ENCODE measurements at regions not wholly inside any gene's neighbourhood (a gene's known extent, or its start where the extent isn't known, plus 50 kb on each side); places are given as distances from the start of the nearest gene placed in this dataset.

DNA sequence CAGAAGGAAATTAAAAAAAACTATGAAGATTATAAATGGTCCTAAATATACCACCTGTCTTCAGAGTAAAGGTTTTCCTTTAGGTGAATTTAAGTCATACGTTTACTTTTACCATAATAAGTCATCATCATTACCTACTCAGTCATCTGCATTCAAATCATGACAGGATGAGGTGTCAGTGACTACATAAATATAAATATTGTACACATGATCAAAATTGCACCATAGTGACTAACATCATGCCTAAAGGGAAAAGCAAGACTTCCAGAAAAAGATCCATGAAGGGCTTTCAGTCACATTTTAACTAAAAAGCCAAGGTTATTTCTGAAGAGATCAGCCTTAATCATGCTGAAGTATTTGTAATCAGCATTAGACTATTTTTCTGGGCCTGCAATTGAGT, 759.9 kb upstream of the FLRT2 start:
- intact Hi-C loops (cut with DNase I), result no loop called here
- TF ChIP-seq POLR2A (IDR thresholded peaks at IDR 0.05), result no peak
- TF ChIP-seq, protein P1, sequence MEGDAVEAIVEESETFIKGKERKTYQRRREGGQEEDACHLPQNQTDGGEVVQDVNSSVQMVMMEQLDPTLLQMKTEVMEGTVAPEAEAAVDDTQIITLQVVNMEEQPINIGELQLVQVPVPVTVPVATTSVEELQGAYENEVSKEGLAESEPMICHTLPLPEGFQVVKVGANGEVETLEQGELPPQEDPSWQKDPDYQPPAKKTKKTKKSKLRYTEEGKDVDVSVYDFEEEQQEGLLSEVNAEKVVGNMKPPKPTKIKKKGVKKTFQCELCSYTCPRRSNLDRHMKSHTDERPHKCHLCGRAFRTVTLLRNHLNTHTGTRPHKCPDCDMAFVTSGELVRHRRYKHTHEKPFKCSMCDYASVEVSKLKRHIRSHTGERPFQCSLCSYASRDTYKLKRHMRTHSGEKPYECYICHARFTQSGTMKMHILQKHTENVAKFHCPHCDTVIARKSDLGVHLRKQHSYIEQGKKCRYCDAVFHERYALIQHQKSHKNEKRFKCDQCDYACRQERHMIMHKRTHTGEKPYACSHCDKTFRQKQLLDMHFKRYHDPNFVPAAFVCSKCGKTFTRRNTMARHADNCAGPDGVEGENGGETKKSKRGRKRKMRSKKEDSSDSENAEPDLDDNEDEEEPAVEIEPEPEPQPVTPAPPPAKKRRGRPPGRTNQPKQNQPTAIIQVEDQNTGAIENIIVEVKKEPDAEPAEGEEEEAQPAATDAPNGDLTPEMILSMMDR (IDR thresholded peaks at IDR 0.05), result no peak
- Histone ChIP-seq H3K4me1 (replicated peaks in 1 of 2) (no peaks in the 10 kb centered on the region), H3K27ac (no peak overlapping the region), H3K36me3 (replicated peaks in 1 of 2) (no peaks in the 10 kb centered on the region), H3K4me3 (no peak overlapping the region), H3K9me3 (replicated peaks in 1 of 3) (peaks cover 0 to 5% (median 0%) of the 10 kb centered on the region in 3 donors), H3K27me3 (no peaks in the 10 kb centered on the region)
- DNase-seq, result no peak
- 66 to 95% (median 86%) methylated on average over 1 of the region's 1 CpG for WGBS, 4 donors

DNA sequence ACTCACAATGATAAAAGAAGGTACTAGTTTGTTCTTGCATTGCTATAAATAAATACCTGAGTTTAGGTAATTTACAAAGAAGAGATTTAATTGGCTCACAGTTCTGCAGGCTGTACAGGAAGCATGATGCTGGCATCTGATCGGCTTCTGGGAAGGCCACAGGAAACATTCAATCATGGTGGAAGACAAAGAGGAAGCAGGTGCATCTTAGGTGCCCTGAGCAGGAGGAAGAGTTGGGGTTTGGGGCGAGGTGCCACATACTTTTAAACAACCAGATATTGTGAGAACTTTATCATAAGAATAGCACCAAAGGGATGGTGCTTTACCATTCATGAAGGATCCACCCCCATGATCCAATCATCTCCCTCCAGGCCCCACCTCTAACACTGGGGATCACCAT, 752.6 kb upstream of the FLRT2 start:
- H3K4me3 ChIP-seq, result no peak overlapping the region
- H3K36me3 ChIP-seq (replicated peaks in 1 of 2), result no peaks in the 10 kb centered on the region
- 62 to 83% (median 66%) methylated on average over 2 of the region's 2 CpGs for WGBS, 4 donors
- H3K27me3 ChIP-seq, result no peaks in the 10 kb centered on the region
- DNase-seq, result no peak
- no peaks in the 10 kb centered on the region for H3K4me1 ChIP-seq (replicated peaks in 1 of 2)
- TF ChIP-seq, protein P1 (IDR thresholded peaks at IDR 0.05), result no peak
- no peak for TF ChIP-seq POLR2A (IDR thresholded peaks at IDR 0.05)
- no peak overlapping the region for H3K27ac ChIP-seq
- H3K9me3 ChIP-seq (replicated peaks in 1 of 3), result peaks cover 0 to 7% (median 0%) of the 10 kb centered on the region in 3 donors
- intact Hi-C loops (cut with DNase I), result no loop called here

DNA sequence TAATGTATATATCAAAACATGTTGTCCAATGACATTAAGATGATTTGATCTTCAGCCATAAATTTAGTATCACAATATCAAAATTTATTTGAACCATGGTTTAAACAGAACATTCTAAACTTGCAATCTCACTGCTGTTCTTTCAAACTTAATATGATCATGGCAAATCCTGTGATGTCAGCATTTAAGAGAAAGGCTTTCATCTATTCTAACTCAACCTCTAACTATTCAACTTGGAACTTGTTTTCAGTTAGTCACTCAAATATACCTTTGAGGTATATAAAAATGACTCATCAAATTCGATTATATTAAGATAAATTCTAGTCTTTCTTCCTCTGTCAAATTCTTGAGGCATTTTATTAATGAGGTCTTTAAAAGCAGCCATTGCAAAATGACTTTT, 747.0 kb upstream of the FLRT2 start:
- Histone ChIP-seq H3K27ac (no peak overlapping the region), H3K4me3 (no peak overlapping the region), H3K27me3 (no peaks in the 10 kb centered on the region), H3K36me3 (replicated peaks in 1 of 2) (no peaks in the 10 kb centered on the region), H3K4me1 (replicated peaks in 1 of 2) (no peaks in the 10 kb centered on the region), H3K9me3 (replicated peaks in 1 of 3) (no peaks in the 10 kb centered on the region)
- WGBS, 4 donors, result 43 to 65% (median 62%) methylated on average over 1 of the region's 1 CpG
- TF ChIP-seq POLR2A (IDR thresholded peaks at IDR 0.05), result no peak
- TF ChIP-seq, protein P1 (IDR thresholded peaks at IDR 0.05), result no peak
- intact Hi-C loops (cut with DNase I), result no loop called here
- DNase-seq, result no peak

DNA sequence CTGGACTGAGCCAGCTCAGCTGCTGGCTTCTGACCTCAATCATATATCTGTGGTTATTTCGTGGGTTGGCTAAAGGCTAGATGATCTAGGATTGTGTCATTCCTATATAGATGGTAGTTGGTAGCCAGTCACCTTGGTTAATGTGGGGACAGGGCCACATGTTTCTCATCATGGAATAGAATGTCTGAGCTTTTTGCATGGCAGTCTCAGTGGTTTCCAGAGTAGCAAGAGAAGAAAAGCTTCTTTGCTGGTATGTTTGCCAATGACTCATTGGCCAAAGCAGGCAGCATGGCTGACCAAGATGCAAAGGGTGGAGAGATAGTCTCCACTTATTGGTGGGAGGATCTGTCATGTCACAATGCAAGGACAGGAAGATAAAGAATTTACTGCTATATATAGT, 746.4 kb upstream of the FLRT2 start:
- Histone ChIP-seq H3K4me3 (no peak overlapping the region), H3K4me1 (replicated peaks in 1 of 2) (no peaks in the 10 kb centered on the region)
- WGBS, 4 donors, result 64 to 78% (median 66%) methylated on average over 1 of the region's 1 CpG

More for the DNA sequence above, 746.4 kb upstream of the FLRT2 start:
- TF ChIP-seq, protein P1 (IDR thresholded peaks at IDR 0.05), result no peak
- no peak for TF ChIP-seq POLR2A (IDR thresholded peaks at IDR 0.05)
- intact Hi-C loops (cut with DNase I), result no loop called here
- no peak for DNase-seq
- no peaks in the 10 kb centered on the region for H3K27me3 ChIP-seq
- H3K36me3 ChIP-seq (replicated peaks in 1 of 2), result no peaks in the 10 kb centered on the region
- H3K27ac ChIP-seq, result no peak overlapping the region
- H3K9me3 ChIP-seq (replicated peaks in 1 of 3), result no peaks in the 10 kb centered on the region
